Spleen (tissue), 11 donors: ENCODE measurements at regions not wholly inside any gene's neighbourhood (a gene's known extent, or its start where the extent isn't known, plus 50 kb on each side); places are given as distances from the start of the nearest gene placed in this dataset.

Experiments
- DNase-seq: peaks from one replicate; pipeline ENCODE4 v3.0.0-alpha.2; 2020
- H3K27ac ChIP-seq, 8 donors: fragments of 200-600 bp; sonication (generic) in 7 of 8; 1 replicate in 4 of 8; 2 replicates in 4 of 8; pipeline versions ENCODE4 v1.5.0 to v1.8.0; 2016 to 2021; ENCODE audit warnings: inconsistent platforms in 4 of 8, mild to moderate bottlenecking in 4 of 8, moderate library complexity in 1 of 8
- H3K27me3 ChIP-seq, 7 donors: fragments of 200-600 bp; sonication (generic) in 6 of 7; replicated peaks in 1 of 7; 1 replicate in 4 of 7; 2 replicates in 3 of 7; pipeline versions ENCODE4 v1.5.0 to v1.8.0; 2016 to 2021; ENCODE audit warnings: inconsistent platforms in 3 of 7, mild to moderate bottlenecking in 1 of 7
- H3K36me3 ChIP-seq, 6 donors: fragments of 200-600 bp; sonication (generic) in 5 of 6; 1 replicate in 4 of 6; 2 replicates in 2 of 6; pipeline versions ENCODE4 v1.5.0 to v1.8.0; 2016 to 2021; ENCODE audit warnings: inconsistent platforms in 2 of 6
- H3K4me1 ChIP-seq, 6 donors: fragments of 200-600 bp; sonication (generic) in 5 of 6; 1 replicate in 3 of 6; 2 replicates in 3 of 6; pipeline versions ENCODE4 v1.5.0 to v1.8.0; 2016 to 2021; ENCODE audit warnings: inconsistent platforms in 3 of 6
- H3K4me3 ChIP-seq, 8 donors: fragments of 200-600 bp; sonication (generic) in 7 of 8; 1 replicate in 4 of 8; 2 replicates in 4 of 8; pipeline versions ENCODE4 v1.5.0 to v1.8.0; 2016 to 2021; ENCODE audit warnings: inconsistent platforms in 4 of 8, mild to moderate bottlenecking in 4 of 8, moderate library complexity in 2 of 8
- H3K9me3 ChIP-seq, 8 donors: fragments of 200-600 bp; sonication (generic) in 7 of 8; 1 replicate in 4 of 8; 2 replicates in 4 of 8; pipeline versions ENCODE4 v1.5.0 to v1.8.0; 2016 to 2021; ENCODE audit warnings: inconsistent platforms in 4 of 8
- POLR2A ChIP-seq, 3 donors: fragments of 450-650 bp; IDR thresholded peaks; one replicate each; pipeline ENCODE4 v1.5.1; 2017; ENCODE audit warnings: antibody characterized with exemption in 3 of 3, mild to moderate bottlenecking in 1 of 3
- POLR2AphosphoS5 ChIP-seq, 3 donors: sonication (generic); formaldehyde crosslinking; IDR thresholded peaks; one replicate each; pipeline ENCODE4 v1.5.1; 2017; ENCODE audit warnings: antibody characterized with exemption in 3 of 3
- WGBS, 5 donors: extraction: QIAGEN DNeasy Blood & Tissue Kit in 3 of 5; methylation state at CpG; one replicate each; pipeline versions ENCODE4 v1.1.5 to v1.1.7; 2013 to 2018; 5-methylcytosine and 5-hydroxymethylcytosine counted together
- intact Hi-C: fragments of 100-400 bp; cut with DNase I; formaldehyde crosslinking; loops from one replicate; pipeline ENCODE4 v1.15.0; 2023; ENCODE audit warnings: low total_unique reads
- TF ChIP-seq, protein P1 (sequence below), 11 experiments: fragments of 200-600 bp in 7 of 11; fragments of 450-650 bp in 4 of 11; sonication (generic) in 4 of 11; IDR thresholded peaks in 8 of 11; conservative IDR thresholded peaks in 3 of 11; 1 replicate in 7 of 11; 2 replicates in 4 of 11; pipeline versions ENCODE4 v1.4.0 to v1.8.0; 2016 to 2021; ENCODE audit warnings: antibody characterized with exemption in 11 of 11, inconsistent platforms in 4 of 11, mild to moderate bottlenecking in 1 of 11
- donor health status: healthy with polysubstance abuse.
- donor health status: DM: no; HTN: no; CAD: no; lungs with moderate emphysema.
- donor health status: DM: no; HTN: no; CAD: no.
- donor health status: Bipolar disorder and iron deficiency.
- donor health status: healthy.
- donor health status: DM: no; HTN: no; CAD: no.
- donor health status: DM: yes; HTN: yes; CAD: no.

DNA sequence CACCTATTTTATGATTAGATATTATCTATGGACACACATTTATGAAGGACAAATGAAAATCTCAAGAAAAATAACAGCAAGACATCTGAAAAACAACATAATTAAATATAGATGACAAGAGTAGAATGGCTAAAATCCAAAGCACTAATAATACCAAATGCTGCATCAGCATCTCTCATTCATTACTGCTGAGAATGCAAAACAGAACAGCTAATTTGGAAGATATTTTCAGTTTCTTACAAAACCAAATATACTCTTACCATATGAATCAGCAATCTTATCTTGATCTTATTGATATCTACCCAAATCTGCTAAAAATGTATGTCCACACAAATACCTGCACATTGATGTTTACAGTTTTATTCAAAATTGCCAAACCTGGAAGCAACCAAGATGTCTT is 829.1 kb upstream of the MIR17HG start:
- peaks cover 0 to 41% (median 19%) of the 10 kb centered on the region in 8 donors for H3K9me3 ChIP-seq
- H3K27ac ChIP-seq = no peak overlapping the region
- no peak for TF ChIP-seq POLR2A (IDR thresholded peaks at IDR 0.05)
- TF ChIP-seq, protein P1, sequence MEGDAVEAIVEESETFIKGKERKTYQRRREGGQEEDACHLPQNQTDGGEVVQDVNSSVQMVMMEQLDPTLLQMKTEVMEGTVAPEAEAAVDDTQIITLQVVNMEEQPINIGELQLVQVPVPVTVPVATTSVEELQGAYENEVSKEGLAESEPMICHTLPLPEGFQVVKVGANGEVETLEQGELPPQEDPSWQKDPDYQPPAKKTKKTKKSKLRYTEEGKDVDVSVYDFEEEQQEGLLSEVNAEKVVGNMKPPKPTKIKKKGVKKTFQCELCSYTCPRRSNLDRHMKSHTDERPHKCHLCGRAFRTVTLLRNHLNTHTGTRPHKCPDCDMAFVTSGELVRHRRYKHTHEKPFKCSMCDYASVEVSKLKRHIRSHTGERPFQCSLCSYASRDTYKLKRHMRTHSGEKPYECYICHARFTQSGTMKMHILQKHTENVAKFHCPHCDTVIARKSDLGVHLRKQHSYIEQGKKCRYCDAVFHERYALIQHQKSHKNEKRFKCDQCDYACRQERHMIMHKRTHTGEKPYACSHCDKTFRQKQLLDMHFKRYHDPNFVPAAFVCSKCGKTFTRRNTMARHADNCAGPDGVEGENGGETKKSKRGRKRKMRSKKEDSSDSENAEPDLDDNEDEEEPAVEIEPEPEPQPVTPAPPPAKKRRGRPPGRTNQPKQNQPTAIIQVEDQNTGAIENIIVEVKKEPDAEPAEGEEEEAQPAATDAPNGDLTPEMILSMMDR (IDR thresholded peaks at IDR 0.05 in 8 of 11, conservative IDR thresholded peaks at IDR 0.05 in 3 of 11) = no peak
- no peak for TF ChIP-seq POLR2AphosphoS5 (IDR thresholded peaks at IDR 0.05)
- no peak overlapping the region for H3K4me3 ChIP-seq
- intact Hi-C loops = no loop called here
- DNase-seq = no peak
- H3K36me3 ChIP-seq = no peaks in the 10 kb centered on the region
- H3K27me3 ChIP-seq = no peaks in the 10 kb centered on the region
- no peaks in the 10 kb centered on the region for H3K4me1 ChIP-seq

DNA sequence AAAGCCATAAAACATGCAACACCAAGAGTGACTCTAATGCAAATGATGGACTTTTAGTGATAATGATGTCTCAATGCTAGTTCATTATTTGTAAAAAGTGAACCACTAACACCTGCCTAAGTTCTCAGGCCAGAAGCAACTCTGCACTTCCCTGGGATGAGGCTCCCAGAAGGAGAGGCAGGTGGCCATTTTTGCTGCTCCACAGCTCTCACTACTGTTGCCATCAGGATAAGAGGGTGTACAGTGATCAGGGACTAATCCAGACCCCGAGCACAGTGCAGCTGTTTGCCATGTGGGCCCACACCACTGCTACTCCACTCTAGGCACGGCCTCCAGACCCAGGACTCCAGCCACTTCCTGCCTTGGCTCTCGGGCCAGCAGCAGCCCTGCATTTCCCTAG is 828.3 kb upstream of the MIR17HG start:
- Histone ChIP-seq H3K9me3 (peaks cover 0 to 48% (median 19%) of the 10 kb centered on the region in 8 donors), H3K27me3 (no peaks in the 10 kb centered on the region), H3K36me3 (no peaks in the 10 kb centered on the region), H3K4me3 (no peak overlapping the region), H3K4me1 (no peaks in the 10 kb centered on the region), H3K27ac (no peak overlapping the region)
- DNase-seq = peak; percentile 41
- 19 to 86% (median 41%) methylated on average over 2 to 3 of the region's 3 CpGs; no CpG with 5 or more reads in 1 of the 5 donors for WGBS, 5 donors
- TF ChIP-seq POLR2A (IDR thresholded peaks at IDR 0.05) = no peak
- TF ChIP-seq POLR2AphosphoS5 (IDR thresholded peaks at IDR 0.05) = no peak
- TF ChIP-seq, protein P1 (IDR thresholded peaks at IDR 0.05 in 8 of 11, conservative IDR thresholded peaks at IDR 0.05 in 3 of 11) = no peak
- intact Hi-C loops = no loop called here

DNA sequence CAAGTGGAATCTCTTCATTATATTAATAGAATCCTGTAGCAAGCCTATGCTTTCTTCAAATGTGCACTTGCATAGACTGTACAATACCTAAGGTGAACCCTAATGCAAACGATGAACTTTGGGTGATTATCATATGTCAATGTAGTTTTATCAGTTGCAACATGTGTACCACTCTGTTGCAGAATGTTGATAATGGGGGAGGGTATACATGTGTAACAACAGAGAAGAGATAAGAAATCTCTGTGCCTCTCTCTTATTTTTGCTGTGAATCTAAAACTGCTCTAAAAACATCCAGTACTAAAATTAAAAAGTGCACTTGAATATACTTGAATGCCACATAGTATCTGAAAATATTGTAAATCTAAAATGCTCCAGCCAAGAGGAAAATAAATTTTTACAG is 820.8 kb upstream of the MIR17HG start:
- WGBS, 5 donors = 20 to 34% (median 22%) methylated on average over 1 of the region's 1 CpG
- Histone ChIP-seq H3K4me3 (no peak overlapping the region), H3K27me3 (no peaks in the 10 kb centered on the region), H3K27ac (no peak overlapping the region), H3K9me3 (peaks cover 0 to 23% (median 8%) of the 10 kb centered on the region in 8 donors), H3K36me3 (no peaks in the 10 kb centered on the region), H3K4me1 (no peaks in the 10 kb centered on the region)
- intact Hi-C loops = no loop called here
- DNase-seq = no peak
- TF ChIP-seq POLR2A (IDR thresholded peaks at IDR 0.05) (no peak), POLR2AphosphoS5 (IDR thresholded peaks at IDR 0.05) (no peak)
- TF ChIP-seq, protein P1 (IDR thresholded peaks at IDR 0.05 in 8 of 11, conservative IDR thresholded peaks at IDR 0.05 in 3 of 11) = no peak

DNA sequence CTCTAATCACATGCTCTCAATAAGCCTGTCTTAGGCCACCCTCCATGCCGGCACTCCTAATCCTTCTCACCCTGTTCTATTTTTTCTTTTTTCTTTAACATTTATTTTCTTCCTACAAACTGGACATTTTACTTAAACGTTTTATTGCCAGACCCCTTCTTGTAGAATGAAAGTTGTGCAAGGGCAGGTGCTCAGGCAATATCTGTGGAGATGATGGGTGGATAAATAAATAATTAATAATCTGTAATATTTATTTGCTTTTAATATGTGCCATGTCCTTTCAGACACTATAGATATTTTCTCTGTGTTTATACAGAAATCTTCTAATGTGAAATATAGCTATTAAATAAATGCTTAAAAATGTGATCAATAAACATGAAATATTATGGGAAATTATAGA is 815.7 kb upstream of the MIR17HG start:
- 70 to 91% (median 76%) methylated on average over 2 of the region's 2 CpGs for WGBS, 5 donors

More for the DNA sequence above, 815.7 kb upstream of the MIR17HG start:
- Histone ChIP-seq H3K4me3 (no peak overlapping the region), H3K9me3 (peaks cover 0 to 4% (median 0%) of the 10 kb centered on the region in 8 donors), H3K27ac (no peak overlapping the region), H3K36me3 (no peaks in the 10 kb centered on the region), H3K27me3 (no peaks in the 10 kb centered on the region), H3K4me1 (no peaks in the 10 kb centered on the region)
- intact Hi-C loops = no loop called here
- DNase-seq = no peak
- no peak for TF ChIP-seq POLR2AphosphoS5 (IDR thresholded peaks at IDR 0.05)
- TF ChIP-seq, protein P1 (IDR thresholded peaks at IDR 0.05 in 8 of 11, conservative IDR thresholded peaks at IDR 0.05 in 3 of 11) = no peak
- no peak for TF ChIP-seq POLR2A (IDR thresholded peaks at IDR 0.05)
